HG02973 (cell line): ENCODE measurements at regions not wholly inside any gene's neighbourhood (a gene's known extent, or its start where the extent isn't known, plus 50 kb on each side); places are given as distances from the start of the nearest gene placed in this dataset.

Experiments used
- ATAC-seq: cut with Tn5 transposase; IDR thresholded peaks from one replicate; pipeline ENCODE4 v1.9.1; 2021; ENCODE audit warnings: moderate library complexity; ENCODE audit not compliant: unreplicated experiment

- no peak for ATAC-seq
Measured at GRCh38 chrX:149992918-149993317, 54.6 kb upstream of the EOLA2 start.

GRCh38 chrX:149993989-149994388, 55.7 kb upstream of the EOLA2 start:
- ATAC-seq, result no peak

GRCh38 chrX:149996515-149996914, 58.2 kb upstream of the EOLA2 start:
- ATAC-seq, result no peak

- ATAC-seq, result no peak
Measured at GRCh38 chrX:150005027-150005426, 66.7 kb upstream of the EOLA2 start.

- ATAC-seq, result no peak
Measured at GRCh38 chrX:150007356-150007755, 69.1 kb upstream of the EOLA2 start.

GRCh38 chrX:150012647-150013381, 74.5 kb upstream of the EOLA2 start:
- no peak for ATAC-seq

- no peak for ATAC-seq
Measured at GRCh38 chrX:150014525-150014924, 76.2 kb upstream of the EOLA2 start.

GRCh38 chrX:150017868-150018267, 79.6 kb upstream of the EOLA2 start:
- no peak for ATAC-seq

GRCh38 chrX:150018931-150019361, 80.7 kb upstream of the EOLA2 start:
- no peak for ATAC-seq

DNA sequence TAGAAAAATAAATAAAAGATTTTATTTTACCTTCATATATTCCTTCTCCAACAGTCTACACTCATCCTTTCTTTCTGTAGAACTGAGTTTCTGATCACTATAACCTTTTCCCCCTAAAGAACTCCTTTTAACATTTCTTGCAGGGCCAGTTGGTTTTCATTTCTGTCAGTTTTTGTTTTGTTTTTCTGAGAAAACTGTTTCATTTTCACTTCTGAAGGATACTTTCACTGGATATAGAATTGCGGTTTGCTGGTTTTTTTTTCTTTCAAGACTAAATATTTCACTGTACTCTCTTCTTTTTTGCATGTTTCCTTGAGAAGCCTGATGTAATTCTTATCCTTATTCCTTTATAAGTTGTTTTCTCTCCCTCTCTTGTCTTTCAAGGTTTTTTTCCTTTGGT, 90.4 kb upstream of the EOLA2 start:
- ATAC-seq, result no peak

DNA sequence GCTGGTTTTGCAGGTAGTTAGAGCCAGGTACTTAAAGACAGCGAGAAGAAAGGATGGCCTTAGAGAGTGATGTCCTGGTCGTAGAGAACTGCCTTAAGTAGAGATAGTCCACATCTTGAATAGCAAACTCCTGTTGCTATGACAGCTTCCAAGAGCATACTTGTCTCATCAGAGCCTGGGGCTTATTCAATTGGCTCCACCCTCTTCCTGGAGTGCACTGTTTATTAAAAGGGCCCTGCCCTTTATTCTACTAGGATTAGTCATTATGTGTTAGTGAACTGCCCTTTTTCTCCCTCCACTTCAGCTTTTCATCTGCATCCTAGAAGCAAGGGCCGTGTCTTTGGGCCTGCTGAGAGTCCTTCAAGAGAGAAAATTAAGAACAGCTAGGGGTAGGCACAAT, 94.5 kb upstream of the EOLA2 start:
- ATAC-seq, result no peak

DNA sequence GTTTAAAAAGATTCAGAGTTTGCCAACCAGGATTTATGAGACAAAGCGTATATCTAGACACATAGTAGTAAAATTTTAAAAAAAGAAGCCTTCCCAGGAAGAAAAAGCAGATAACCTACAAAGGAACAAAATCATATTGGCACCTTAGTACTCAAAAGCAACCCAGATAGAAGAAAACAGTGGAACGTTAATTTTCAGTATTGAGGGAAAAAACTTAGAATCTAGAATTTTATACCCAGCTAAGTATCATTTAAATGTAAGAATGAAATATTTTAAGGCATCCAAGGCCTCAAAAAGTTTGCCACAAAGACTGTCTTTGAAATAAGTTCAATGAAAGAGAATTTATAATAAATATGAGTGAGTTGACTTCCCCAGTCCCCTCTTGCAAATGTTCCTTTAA, 96.5 kb upstream of the EOLA2 start:
- no peak for ATAC-seq

- no peak for ATAC-seq
Measured at GRCh38 chrX:150035531-150035930, 97.2 kb upstream of the EOLA2 start.

GRCh38 chrX:150036181-150036580, 97.9 kb upstream of the EOLA2 start:
- ATAC-seq, result no peak

- ATAC-seq, result no peak
Measured at GRCh38 chrX:150036641-150037040, 98.3 kb upstream of the EOLA2 start.

DNA sequence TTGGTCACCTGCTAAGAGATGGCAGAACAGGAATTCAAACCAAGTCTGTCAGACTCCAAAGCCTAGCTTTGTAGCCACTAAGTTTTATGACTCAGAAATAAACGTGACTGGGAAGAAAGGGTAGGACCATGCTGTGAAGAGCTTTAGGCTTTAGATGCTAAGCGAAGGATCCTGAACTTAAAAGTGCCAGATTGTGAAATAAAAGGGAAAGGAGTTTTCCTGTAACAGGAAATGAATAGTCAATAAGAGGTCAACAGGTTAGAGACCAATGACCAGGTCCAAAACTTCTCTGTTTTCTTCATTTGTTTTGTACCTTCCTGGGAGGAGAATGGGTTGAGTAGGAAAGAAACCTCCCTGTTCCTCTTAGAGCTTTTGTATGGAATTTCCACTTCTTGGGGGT, 98.8 kb upstream of the EOLA2 start:
- no peak for ATAC-seq

DNA sequence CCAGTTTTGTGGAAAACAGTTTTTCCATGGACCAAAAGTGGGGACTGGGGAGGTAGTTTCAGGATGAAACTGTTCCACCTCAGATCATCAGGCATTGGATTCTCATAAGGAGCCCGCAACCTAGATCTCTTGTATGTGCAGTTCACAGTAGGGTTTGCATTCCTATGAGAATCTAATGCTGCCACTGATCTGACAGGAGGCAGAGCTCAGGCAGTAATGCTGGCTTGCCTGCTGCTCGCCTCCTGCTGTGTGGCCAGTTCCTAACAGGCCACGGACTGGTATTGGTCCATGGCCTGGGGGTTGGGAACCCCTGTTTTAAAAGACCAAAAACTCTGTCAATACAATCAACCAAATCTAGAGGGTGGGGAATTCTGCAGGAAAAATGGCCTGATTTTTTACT, 100.0 kb upstream of the EOLA2 start:
- no peak for ATAC-seq

GRCh38 chrX:150038986-150039599, 100.8 kb upstream of the EOLA2 start:
- ATAC-seq, result no peak

GRCh38 chrX:150041208-150041607, 102.9 kb upstream of the EOLA2 start:
- ATAC-seq, result no peak

DNA sequence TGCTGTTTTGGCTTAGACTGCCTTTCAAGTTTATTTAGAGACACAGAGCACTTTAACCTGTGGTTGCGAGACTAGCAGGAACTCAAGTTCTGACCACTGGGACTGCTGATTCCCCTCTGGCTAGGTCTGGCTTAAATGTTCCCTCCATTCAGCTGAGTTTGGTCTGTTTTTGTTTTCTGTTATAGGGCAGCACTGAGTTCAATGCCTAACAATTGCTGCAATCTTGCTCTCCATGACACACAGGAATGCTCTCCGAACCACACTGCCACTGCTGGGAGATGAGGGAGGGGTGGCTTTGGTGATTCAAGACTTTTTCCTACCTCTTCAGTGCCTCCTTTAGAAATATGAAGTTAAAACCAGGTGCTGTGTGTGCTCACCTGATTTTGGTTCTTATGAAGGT, 106.3 kb upstream of the EOLA2 start:
- no peak for ATAC-seq

DNA sequence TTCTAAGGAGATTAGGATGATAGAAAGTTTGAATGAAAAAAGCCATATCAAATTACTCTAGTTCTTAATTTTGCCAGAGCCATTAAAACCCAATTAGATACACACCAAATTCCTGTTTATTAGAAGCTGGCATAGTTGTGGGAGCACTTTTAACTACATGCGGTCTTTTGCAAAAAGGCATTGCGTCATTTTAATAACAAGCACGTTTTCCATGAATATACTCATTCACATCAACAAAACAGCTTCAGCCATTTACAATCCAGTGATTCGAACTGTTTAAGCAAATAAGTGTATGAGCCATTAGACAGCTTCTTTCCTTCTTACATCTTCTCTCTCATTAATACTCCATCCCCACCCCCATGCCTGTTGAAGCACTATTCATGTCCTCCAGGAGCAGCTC, 109.5 kb upstream of the EOLA2 start:
- no peak for ATAC-seq

- no peak for ATAC-seq
Measured at GRCh38 chrX:150049647-150050046, 111.4 kb upstream of the EOLA2 start.

DNA sequence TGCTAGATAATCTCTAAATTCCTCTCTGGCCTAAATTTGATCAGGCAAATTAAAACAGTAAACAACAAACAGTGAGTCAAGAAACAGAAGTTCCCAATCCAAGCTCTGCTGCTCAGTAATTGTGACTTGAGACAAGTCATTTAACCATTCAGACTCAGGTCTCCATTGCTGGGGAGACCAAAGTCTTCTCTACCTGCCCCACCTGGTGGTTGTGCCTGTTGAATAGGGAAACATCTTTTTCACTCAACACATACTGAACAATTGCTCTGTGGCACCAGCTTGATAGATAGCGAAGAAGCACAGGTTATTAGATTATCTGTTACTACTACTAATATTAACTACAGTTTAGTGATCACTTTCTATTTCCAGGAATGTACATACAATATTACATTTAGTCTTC, 112.1 kb upstream of the EOLA2 start:
- no peak for ATAC-seq
